ENCODE measurements at regions not wholly inside any gene's neighbourhood (a gene's known extent, or its start where the extent isn't known, plus 50 kb on each side); places are given as distances from the start of the nearest gene placed in this dataset.
"Not testable (repeated sequence)": the region's sequence is repeated elsewhere in the genome, so short reads cannot be mapped to it uniquely, and the experiment has no call there.

- no peak overlapping the region for H3K4me3 ChIP-seq (ENCODE audit: low read depth, low read length)
- TF ChIP-seq CTCF (IDR thresholded peaks at IDR 0.05; ENCODE audit: borderline replicate concordance, insufficient read depth, low read depth, low read length) = no peak
Observed at GRCh38 chr3:94617312-94617711, 554.5 kb downstream of the NSUN3 start.

GRCh38 chr3:94619643-94620042 is 556.8 kb downstream of the NSUN3 start:
- TF ChIP-seq CTCF (IDR thresholded peaks at IDR 0.05; ENCODE audit: borderline replicate concordance, insufficient read depth, low read depth, low read length) = no peak
- no peak overlapping the region for H3K4me3 ChIP-seq (ENCODE audit: low read depth, low read length)

GRCh38 chr3:94626573-94626972 is 563.7 kb downstream of the NSUN3 start:
- no peak for TF ChIP-seq CTCF (IDR thresholded peaks at IDR 0.05; ENCODE audit: borderline replicate concordance, insufficient read depth, low read depth, low read length)

GRCh38 chr3:94627689-94628088 is 564.8 kb downstream of the NSUN3 start:
- TF ChIP-seq CTCF (IDR thresholded peaks at IDR 0.05; ENCODE audit: borderline replicate concordance, insufficient read depth, low read depth, low read length) = no peak
- no peak overlapping the region for H3K4me3 ChIP-seq (ENCODE audit: low read depth, low read length)

More at GRCh38 chr3:94626573-94626972, 563.7 kb downstream of the NSUN3 start:
- H3K4me3 ChIP-seq (ENCODE audit: low read depth, low read length) = no peak overlapping the region

GRCh38 chr3:94643400-94643799 is 580.5 kb downstream of the NSUN3 start:
- no peak for TF ChIP-seq CTCF (IDR thresholded peaks at IDR 0.05; ENCODE audit: borderline replicate concordance, insufficient read depth, low read depth, low read length)

GRCh38 chr3:94645790-94646189 is 582.9 kb downstream of the NSUN3 start:
- TF ChIP-seq CTCF (IDR thresholded peaks at IDR 0.05; ENCODE audit: borderline replicate concordance, insufficient read depth, low read depth, low read length) = no peak
- no peak overlapping the region for H3K4me3 ChIP-seq (ENCODE audit: low read depth, low read length)

More at GRCh38 chr3:94643400-94643799, 580.5 kb downstream of the NSUN3 start:
- no peak overlapping the region for H3K4me3 ChIP-seq (ENCODE audit: low read depth, low read length)

GRCh38 chr3:94647131-94647530 is 584.3 kb downstream of the NSUN3 start:
- no peak overlapping the region for H3K4me3 ChIP-seq (ENCODE audit: low read depth, low read length)
- no peak for TF ChIP-seq CTCF (IDR thresholded peaks at IDR 0.05; ENCODE audit: borderline replicate concordance, insufficient read depth, low read depth, low read length)

GRCh38 chr3:94648270-94649180 is 585.7 kb downstream of the NSUN3 start:
- not testable (repeated sequence) for H3K4me3 ChIP-seq (ENCODE audit: low read depth, low read length)

Data from GM12875 (cell line).